ENCODE measurements at regions not wholly inside any gene's neighbourhood (a gene's known extent, or its start where the extent isn't known, plus 50 kb on each side); places are given as distances from the start of the nearest gene placed in this dataset.
"Not testable (repeated sequence)": the region's sequence is repeated elsewhere in the genome, so short reads cannot be mapped to it uniquely, and the experiment has no call there.

DNA sequence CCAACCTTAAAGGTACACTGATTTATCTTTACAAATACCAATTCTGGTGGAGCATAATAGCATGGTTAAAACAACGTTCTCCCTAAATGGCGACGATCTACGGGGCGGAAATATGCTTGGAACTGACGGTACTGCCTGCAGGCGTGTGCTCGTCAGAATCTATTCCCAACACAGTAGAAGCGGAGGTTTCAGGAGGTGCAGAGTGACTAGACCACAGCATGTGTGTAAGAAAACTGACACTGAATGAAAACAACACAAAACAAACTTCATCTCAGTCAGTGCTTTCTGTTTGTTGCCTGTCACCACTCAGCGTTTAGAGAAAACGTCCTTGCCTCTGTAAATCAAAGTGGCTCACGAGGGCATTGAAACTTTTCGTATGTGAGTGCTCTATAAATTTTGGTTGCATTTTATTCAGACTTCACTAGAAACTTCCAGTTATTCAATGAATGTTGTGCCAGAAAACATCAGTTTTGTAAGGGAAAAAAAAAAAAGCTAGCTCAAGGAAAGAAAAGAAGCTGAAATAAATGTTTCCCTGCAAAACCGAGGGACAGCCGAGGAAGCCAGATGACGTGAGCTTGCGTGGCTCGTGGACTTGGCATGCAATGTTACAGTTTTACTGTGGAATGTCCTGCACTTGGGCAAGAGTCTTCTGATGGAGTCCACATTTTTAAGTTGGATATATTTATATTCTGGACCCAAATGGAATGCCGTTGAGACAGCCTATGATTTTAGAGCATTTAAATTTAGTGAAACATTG lies 210.4 kb downstream of the LAT start:
- not testable (repeated sequence) for DNase-seq

DNA sequence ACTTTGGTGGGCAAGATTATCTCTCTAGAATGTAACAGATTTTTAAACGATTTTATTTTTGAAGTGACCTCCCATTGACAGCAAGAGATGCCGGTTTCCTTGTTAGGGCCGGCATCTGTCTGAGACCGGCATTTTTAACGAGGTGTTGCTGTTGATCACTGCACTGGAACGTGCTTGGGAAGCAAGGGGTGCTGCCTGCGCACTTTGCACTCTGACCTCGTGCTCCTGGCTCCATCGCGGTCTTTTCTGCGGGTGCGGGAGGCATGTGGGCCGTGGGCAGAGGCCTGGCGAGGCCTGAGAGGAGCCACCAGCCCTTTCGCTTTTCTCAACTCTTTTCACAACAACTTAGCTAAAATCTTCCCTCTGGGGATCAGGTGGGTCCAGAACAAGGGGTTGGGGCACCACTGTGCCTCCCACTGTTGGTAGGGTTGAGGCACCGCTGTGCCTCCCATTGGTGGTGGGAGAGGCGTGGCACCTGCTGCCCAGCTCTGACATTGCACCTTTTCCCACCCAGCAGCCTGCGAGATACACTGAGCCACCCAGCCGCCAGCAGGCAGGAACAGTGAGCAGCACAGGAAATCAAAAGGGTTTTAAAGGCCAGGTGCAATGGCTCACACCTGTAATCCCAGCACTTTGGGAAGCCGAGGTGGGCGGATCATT lies 209.5 kb downstream of the LAT start:
- DNase-seq, result not testable (repeated sequence)

DNA sequence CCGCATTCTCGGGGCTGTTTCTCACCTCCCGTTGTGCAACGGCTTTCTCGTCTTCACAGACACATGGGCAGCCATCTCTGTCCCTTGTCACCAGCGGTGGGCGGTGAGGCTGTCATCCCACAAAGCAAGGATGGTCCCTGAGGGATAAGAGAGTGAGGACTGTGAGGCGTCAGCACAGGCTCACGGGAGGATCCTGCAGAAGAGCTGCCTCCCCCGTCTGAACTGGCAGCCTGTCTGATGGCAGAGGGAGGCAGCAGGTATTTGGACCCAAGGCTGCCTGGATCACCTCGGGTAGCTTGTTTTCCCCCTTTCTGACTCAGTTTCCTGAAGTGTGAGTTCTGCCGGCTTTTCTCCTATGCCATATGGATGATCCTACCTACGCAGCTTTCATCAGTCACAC lies 208.8 kb downstream of the LAT start:
- DNase-seq, result not testable (repeated sequence)

GRCh38 chr16:29193248-29193574 lies 208.4 kb downstream of the LAT start:
- DNase-seq, result not testable (repeated sequence)

GRCh38 chr16:29192329-29193247 lies 207.7 kb downstream of the LAT start:
- no peak for DNase-seq

DNA sequence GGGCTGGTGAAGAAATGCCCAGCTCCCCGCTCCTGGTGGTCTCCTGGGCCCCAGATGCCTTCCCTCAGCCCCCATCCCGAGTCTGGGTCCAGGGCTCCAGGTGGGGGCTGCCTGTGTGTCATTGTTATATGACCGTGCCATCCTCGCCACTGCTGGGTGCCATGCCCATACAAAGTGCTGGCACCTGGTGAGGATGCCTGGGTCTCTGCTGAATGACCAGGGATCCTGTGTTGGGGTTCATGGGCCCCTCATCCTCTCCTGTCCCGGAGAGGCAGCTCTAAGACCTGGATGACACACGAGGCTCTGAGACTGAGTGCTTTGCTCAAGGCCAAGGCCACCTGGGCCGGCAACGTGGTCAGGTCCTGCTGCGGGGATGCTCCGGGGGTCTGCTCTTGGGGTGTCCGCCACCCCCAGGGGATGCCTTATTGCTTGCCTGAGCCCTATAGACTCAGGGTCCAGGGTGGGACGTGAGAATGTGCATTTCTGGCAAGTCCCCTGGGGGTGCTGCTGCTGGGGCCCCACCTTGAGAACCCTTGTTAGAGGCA lies 206.9 kb downstream of the LAT start:
- DNase-seq, result not testable (repeated sequence)

- DNase-seq, result not testable (repeated sequence)
Measured at GRCh38 chr16:29190553-29191431, 205.9 kb downstream of the LAT start.

DNA sequence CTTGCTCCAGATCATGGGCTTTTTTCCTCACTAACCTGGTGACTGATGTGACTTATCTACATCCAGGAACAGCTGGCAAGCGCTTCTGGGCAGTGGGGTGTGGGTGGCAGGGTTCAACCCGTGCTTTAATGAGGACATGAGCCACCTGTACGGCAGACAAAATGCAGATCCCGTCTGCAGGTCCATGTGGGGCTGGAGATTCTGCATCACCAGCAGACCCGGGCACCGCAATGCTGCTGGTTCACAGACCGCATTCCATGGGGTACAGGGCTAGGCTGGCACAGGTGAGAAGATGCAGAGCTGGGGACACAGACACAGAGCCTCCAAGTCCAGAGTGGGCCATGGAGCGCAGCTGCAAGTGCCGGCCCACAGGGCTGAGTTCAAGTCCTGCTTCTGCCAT lies 204.0 kb downstream of the LAT start:
- DNase-seq, result not testable (repeated sequence)

- not testable (repeated sequence) for DNase-seq
Measured at GRCh38 chr16:29186306-29187220, 201.7 kb downstream of the LAT start.

DNA sequence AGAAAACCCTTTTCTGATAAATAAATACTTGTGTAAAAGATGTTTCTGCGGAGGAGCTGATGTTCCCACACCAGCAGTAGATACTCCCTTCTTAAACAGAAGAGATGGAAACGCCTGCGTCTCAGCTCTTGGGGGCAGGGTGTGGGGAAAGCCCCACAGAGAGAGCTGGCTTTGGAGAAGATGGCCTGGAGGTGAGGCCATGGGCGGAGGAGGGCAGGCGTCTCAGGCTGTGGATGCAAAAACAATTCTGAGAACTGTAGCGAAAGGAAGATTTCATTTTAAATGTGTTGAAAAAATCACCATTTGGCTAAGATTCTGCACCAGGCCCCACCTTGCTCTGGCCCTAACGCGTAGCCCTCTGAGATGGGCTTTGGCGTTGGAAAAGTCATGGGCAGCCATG lies 201.0 kb downstream of the LAT start:
- DNase-seq, result not testable (repeated sequence)

GRCh38 chr16:29184738-29185438 lies 200.0 kb downstream of the LAT start:
- not testable (repeated sequence) for DNase-seq

DNA sequence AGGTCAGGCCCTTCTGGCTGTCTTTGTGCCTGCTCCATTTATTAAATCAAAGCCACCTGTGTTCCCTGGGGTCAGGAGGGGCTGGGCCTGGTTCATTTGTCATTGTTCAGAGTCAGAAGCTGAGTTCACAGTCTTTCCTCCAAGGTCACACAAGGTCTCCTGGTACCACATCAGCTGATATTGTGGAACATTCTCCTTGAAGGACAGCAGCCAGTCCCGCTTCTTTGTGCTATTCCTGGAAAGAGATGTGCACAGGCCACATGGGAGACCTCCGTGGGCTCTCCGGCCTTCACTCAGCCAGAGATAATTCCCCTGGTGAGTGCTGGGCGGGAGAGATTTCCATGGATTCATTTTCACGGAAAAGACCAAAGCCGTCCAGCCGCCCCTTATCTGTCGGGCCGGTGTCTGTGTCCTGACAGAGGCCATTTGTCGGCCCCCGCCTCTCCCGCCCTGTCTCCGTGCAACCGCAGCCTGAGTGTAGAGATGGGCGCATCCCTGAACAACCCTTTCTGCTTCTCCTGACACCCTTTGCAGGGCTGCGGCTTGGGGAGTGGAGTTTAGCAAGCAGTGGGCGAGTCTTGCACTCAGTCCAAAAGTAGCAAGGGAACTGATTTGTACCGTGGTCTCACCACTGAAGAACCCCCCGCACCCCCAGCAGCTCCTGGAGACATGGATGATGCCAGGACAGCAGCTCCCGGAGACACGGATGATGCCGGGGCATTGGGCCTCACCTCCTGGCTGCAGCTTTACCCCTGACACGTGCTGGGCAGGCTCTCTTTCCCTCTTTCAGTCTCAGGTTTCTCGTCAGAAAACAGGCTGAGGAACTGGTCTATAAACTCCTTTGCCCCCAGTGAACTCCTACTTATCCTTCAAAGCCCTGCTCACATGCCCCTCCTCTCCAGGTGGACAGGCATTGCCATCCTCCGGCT lies 198.4 kb downstream of the LAT start:
- DNase-seq, result not testable (repeated sequence)

DNA sequence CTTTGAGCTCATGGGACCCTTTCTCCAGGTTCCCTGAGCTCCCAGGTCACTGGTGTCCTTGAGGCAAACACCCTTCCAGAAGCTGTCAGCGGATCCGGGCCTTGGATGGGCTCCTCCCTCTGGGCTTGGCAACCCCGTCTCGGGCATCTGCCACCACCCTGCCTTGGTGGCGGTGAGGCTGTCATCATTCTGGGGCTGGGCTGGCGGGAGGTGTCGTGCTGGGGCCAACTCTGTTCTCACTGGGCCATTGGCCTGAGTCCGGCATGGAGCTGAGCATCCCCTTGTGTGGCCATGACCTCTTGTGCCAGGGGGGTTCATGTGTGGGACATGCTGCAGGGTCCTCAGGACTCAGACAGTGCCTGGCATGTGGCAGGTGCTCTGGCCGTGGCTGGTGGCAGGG lies 197.6 kb downstream of the LAT start:
- no peak for DNase-seq

DNA sequence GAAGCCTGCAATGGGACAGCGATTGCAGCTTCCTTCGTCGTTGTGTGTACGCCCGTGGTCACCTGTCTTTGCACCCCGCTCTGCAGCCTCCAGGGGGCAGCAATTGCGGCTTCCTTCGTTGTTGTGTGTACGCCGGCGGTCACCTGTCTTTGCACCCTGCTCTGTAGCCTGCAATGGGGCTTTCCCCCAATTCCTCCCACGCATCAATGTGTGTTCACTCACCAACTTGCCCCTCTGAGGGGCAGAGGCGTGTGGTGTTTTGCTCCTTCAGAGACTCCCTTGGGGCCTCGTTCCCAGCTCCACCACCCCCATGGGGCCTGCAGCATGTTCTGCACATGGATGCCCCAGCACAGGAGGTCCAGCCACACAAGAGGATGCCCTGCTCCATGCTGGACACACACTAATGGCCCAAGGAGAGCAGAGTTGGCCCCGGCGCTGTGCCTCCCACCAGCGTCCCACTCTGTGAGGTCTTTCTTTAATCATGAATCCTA lies 197.1 kb downstream of the LAT start:
- DNase-seq, result not testable (repeated sequence)

- DNase-seq, result not testable (repeated sequence)
Measured at GRCh38 chr16:29181254-29181780, 196.5 kb downstream of the LAT start.

- not testable (repeated sequence) for DNase-seq
Measured at GRCh38 chr16:29180206-29180600, 195.4 kb downstream of the LAT start.

- DNase-seq, result not testable (repeated sequence)
Measured at GRCh38 chr16:29179401-29180205, 194.8 kb downstream of the LAT start.

Data from activated CD4-positive, alpha-beta T cell treated with anti-CD3 and anti-CD28 coated beads, Interleukin-2, amount 50 U/mL, for 4 hours (primary cell).